Ascending aorta (tissue), 2 donors: ENCODE measurements at regions not wholly inside any gene's neighbourhood (a gene's known extent, or its start where the extent isn't known, plus 50 kb on each side); places are given as distances from the start of the nearest gene placed in this dataset.
"Not testable (repeated sequence)": the region's sequence is repeated elsewhere in the genome, so short reads cannot be mapped to it uniquely, and the experiment has no call there.

Source experiments
- DNase-seq, 2 donors: peaks; one replicate each; pipeline ENCODE4 v3.0.0-alpha.2; 2019; ENCODE audit warnings: low spot score in 2 of 2
- H3K27ac ChIP-seq, 2 donors: fragments of 200-600 bp; sonication (generic); one replicate each; pipeline ENCODE4 v1.5.1; 2016 to 2017; ENCODE audit warnings: mild to moderate bottlenecking in 1 of 2
- H3K27me3 ChIP-seq: fragments of 200-600 bp; sonication (generic); one replicate; pipeline ENCODE4 v1.5.1; 2017
- H3K36me3 ChIP-seq, 2 donors: fragments of 200-600 bp; sonication (generic); one replicate each; pipeline ENCODE4 v1.5.1; 2016
- H3K4me1 ChIP-seq, 2 donors: fragments of 200-600 bp; sonication (generic); one replicate each; pipeline ENCODE4 v1.5.1; 2016 to 2017; ENCODE audit warnings: mild to moderate bottlenecking in 1 of 2
- H3K4me3 ChIP-seq, 2 donors: fragments of 200-600 bp; sonication (generic); one replicate each; pipeline ENCODE4 v1.5.1; 2016 to 2017; ENCODE audit warnings: mild to moderate bottlenecking in 1 of 2
- H3K9me3 ChIP-seq, 2 donors: fragments of 200-600 bp; sonication (generic); one replicate each; pipeline ENCODE4 v1.5.1; 2016
- intact Hi-C: fragments of 100-400 bp; cut with DNase I; formaldehyde crosslinking; loops from one replicate; pipeline ENCODE4 v1.15.1; 2023
- TF ChIP-seq, protein P1 (sequence below), 3 experiments: fragments of 200-600 bp in 2 of 3; fragments of 450-650 bp in 1 of 3; sonication (generic) in 2 of 3; IDR thresholded peaks; one replicate each; pipeline ENCODE4 v1.5.1; 2016 to 2019; ENCODE audit warnings: antibody characterized with exemption in 3 of 3, mild to moderate bottlenecking in 1 of 3, moderate library complexity in 1 of 3

DNA sequence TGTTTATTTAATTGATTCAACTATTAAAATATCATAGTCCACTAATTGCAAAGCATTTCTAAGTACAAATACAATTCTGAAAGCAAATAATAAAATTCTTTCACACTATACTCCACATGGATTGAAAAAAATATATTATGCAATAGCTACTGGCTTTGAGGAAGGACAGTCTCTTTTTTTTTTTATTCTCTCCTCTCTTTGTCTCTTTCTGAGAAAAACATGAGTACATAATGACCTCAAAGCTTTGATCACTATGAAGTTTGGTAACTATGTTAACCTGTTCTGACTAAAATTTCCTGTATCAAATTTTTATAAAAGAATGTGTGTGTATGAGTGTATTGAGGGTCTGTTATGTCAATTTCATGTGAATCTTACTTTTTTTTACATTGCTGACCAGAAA is 96.2 kb downstream of the RGS2 start:
- peak overlapping the region in 1 of 2 donors; percentile 3 for H3K4me3 ChIP-seq
- intact Hi-C loops: loop anchor here (10.0 kb wide), 1 partner anchor 420 kb away; no protein-coding TSS in a partner anchor
- H3K27ac ChIP-seq: peak overlapping the region in 1 of 2 donors; percentile 16
- TF ChIP-seq, protein P1, sequence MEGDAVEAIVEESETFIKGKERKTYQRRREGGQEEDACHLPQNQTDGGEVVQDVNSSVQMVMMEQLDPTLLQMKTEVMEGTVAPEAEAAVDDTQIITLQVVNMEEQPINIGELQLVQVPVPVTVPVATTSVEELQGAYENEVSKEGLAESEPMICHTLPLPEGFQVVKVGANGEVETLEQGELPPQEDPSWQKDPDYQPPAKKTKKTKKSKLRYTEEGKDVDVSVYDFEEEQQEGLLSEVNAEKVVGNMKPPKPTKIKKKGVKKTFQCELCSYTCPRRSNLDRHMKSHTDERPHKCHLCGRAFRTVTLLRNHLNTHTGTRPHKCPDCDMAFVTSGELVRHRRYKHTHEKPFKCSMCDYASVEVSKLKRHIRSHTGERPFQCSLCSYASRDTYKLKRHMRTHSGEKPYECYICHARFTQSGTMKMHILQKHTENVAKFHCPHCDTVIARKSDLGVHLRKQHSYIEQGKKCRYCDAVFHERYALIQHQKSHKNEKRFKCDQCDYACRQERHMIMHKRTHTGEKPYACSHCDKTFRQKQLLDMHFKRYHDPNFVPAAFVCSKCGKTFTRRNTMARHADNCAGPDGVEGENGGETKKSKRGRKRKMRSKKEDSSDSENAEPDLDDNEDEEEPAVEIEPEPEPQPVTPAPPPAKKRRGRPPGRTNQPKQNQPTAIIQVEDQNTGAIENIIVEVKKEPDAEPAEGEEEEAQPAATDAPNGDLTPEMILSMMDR (IDR thresholded peaks at IDR 0.05): no peak
- H3K9me3 ChIP-seq: no peaks in the 10 kb centered on the region
- no peaks in the 10 kb centered on the region for H3K27me3 ChIP-seq
- peaks cover 0 to 11% of the 10 kb centered on the region in 2 donors for H3K4me1 ChIP-seq
- no peaks in the 10 kb centered on the region for H3K36me3 ChIP-seq
- DNase-seq: no peak

DNA sequence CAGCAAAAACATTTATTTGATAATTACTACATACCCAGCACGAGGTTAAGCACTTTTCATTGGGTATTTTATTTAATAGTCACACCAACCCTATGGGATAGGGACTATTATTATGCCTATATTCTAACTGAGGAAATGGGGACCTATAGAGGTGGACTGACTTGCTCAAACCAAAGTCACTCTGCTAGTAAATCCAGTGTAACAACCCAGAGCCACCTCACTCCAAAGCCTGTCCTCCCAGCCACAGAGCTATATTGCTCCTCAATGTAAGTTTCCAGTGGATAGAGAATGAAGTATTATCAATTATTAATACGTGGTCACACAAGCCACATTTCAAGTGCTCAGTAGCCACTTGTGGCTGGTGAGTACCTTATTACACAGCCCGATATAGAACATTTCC is 97.5 kb downstream of the RGS2 start:
- Histone ChIP-seq H3K27me3 (no peaks in the 10 kb centered on the region), H3K4me1 (peaks cover 0 to 11% of the 10 kb centered on the region in 2 donors), H3K27ac (no peak overlapping the region), H3K4me3 (no peak overlapping the region), H3K36me3 (no peaks in the 10 kb centered on the region), H3K9me3 (no peaks in the 10 kb centered on the region)
- TF ChIP-seq, protein P1 (IDR thresholded peaks at IDR 0.05): no peak
- intact Hi-C loops: loop anchor here (10.0 kb wide), 1 partner anchor 422 kb away; no protein-coding TSS in a partner anchor
- DNase-seq: no peak

DNA sequence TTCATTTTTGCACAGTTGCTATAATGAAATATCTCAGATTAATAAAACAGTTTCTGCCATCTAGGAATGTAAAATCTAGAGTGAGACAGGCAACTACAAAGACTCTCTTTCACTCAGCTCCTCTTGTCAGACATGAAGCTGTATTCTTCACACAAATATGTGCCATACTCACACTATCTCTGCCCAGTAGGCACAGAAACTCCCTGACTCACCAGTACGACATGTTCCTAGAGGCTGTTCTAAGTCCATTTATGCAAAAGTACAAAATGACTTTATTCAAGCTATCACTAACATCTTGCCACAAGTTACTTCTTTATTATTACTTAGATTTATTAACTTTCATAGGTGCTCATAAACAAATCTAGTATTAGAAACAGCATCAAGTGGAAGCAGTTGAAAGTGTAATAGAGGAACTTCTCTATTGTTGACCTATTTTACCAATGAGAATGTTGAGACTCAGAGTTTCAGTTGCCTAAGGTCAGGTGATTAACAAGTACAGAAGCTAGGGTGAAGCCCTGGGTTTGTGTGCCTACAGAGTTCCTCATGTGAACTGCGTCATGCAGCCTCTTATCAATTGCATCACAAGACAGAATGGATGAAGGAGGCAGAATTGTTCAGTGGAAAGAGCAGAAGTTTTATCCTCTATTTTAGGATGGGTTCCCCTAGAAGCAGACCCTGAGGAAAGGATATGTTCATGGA is 98.9 kb downstream of the RGS2 start:
- no peak overlapping the region for H3K27ac ChIP-seq
- H3K4me1 ChIP-seq: peaks cover 0 to 11% of the 10 kb centered on the region in 2 donors
- TF ChIP-seq, protein P1 (IDR thresholded peaks at IDR 0.05): no peak

DNA sequence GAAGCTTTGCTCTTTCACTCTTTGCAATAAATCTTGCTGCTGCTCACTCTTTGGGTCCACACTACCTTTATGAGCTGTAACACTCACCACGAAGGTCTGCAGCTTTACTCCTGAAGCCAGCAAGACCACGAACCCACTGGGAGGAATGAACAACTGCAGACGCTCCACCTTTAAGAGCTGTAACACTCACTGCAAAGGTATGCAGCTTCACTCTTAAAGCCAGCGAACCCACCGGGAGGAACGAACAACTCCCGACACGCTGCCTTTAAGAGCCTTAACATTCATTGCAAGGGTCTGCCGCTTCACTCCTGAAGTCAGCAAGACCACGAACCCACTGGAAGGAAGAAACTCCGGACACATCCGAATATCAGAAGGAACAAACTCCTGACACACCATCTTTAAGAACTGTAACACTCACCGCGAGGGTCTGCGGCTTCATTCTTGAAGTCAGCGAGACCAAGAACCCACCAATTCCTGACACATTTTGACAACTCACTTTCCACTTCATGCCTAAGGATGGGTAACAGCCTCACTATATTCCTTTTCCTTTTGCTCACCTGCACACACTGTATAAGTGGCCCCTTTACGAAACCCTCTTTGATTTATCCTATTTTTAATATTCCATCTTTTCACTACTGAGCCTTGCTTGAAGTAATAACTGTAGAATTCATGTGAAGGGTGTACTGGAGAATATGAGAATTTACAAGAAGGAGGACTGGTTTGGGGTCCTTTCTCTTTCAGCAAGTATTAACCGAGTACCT is 103.2 kb downstream of the RGS2 start:
- H3K36me3 ChIP-seq, H3K9me3 ChIP-seq, DNase-seq, intact Hi-C loops, H3K27ac ChIP-seq, H3K27me3 ChIP-seq, H3K4me1 ChIP-seq, H3K4me3 ChIP-seq: not testable (repeated sequence)

More for the DNA sequence above, 98.9 kb downstream of the RGS2 start:
- Histone ChIP-seq H3K4me3 (no peak overlapping the region), H3K27me3 (no peaks in the 10 kb centered on the region), H3K36me3 (no peaks in the 10 kb centered on the region), H3K9me3 (no peaks in the 10 kb centered on the region)
- DNase-seq: no peak
- intact Hi-C loops: loop anchor here (10.0 kb wide), 1 partner anchor 423 kb away; no protein-coding TSS in a partner anchor

DNA sequence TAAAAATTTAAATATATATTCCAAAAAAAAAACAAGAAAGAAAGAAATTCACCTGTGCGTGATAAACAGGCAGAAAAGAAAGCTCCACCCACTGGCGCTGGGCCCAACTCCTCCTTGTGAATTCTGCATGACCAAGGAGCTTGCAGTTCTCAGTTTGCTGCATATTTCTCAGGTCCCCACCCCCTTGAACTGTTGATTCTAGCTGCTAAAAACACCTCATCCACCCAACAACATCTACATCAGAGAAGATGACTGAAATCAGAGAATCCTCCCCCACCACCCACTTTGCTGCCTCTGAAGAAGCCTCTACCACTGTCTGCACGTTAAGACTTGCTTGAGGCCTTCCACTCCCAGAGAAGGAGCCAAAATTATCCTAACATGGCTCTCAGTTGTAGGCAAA is 104.8 kb downstream of the RGS2 start:
- Histone ChIP-seq H3K9me3 (no peaks in the 10 kb centered on the region), H3K4me3 (no peak overlapping the region), H3K36me3 (no peaks in the 10 kb centered on the region), H3K27ac (no peak overlapping the region), H3K4me1 (no peaks in the 10 kb centered on the region), H3K27me3 (no peaks in the 10 kb centered on the region)
- no peak for DNase-seq
- intact Hi-C loops: no loop called here
- TF ChIP-seq, protein P1 (IDR thresholded peaks at IDR 0.05): no peak

DNA sequence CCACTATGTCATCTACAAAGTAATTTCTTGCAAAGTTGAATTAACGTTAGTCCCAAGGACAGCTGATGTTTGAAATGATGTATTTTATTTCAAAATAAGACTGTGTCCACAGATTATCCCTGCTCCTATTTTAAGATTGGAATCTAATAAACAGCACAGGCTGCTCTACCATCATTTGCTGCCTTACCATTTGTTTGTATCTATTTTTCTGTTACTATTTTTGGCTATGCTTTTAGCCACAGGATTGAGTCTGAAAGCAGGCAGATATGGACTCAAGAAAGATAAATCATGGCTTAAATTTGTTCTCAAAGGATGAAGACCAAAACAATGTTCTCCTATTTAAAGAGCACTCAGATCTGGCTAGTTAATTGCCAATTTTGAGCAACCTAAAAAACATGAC is 105.3 kb downstream of the RGS2 start:
- no peak for DNase-seq
- H3K27me3 ChIP-seq: no peaks in the 10 kb centered on the region
- H3K4me3 ChIP-seq: no peak overlapping the region
- H3K9me3 ChIP-seq: no peaks in the 10 kb centered on the region
- intact Hi-C loops: no loop called here
- no peaks in the 10 kb centered on the region for H3K36me3 ChIP-seq
- TF ChIP-seq, protein P1 (IDR thresholded peaks at IDR 0.05): no peak
- H3K27ac ChIP-seq: no peak overlapping the region
- no peaks in the 10 kb centered on the region for H3K4me1 ChIP-seq
